Activated CD8-positive, alpha-beta T cell treated with anti-CD3 and anti-CD28 coated beads for 36 hours (primary cell): ENCODE measurements at regions not wholly inside any gene's neighbourhood (a gene's known extent, or its start where the extent isn't known, plus 50 kb on each side); places are given as distances from the start of the nearest gene placed in this dataset.
"Not testable (repeated sequence)": the region's sequence is repeated elsewhere in the genome, so short reads cannot be mapped to it uniquely, and the experiment has no call there.

ENCODE experiments used
- ATAC-seq: fragments of 200-7000 bp; cut with Tn5 transposase; one replicate; pipeline ENCODE4 v1.10.0; 2021; ENCODE audit warnings: mild to moderate bottlenecking, moderate library complexity
- CTCF ChIA-PET: fragments of 350-600 bp; sonication (Branson Sonifier 250); formaldehyde crosslinking; loops from one replicate; lab custom pipeline; 2021; ENCODE audit warnings: antibody characterized with exemption; lab: Charles Lee
- POLR2A ChIA-PET: fragments of 350-600 bp; sonication (Branson Sonifier 250); formaldehyde crosslinking; loops from one replicate; lab custom pipeline; 2021; ENCODE audit warnings: antibody characterized with exemption; lab: Charles Lee
- DNase-seq: peaks from one replicate; pipeline ENCODE4 v3.0.0-alpha.2; 2020
- H3K27ac Mint-ChIP-seq: one replicate; pipeline ENCODE4 v1.8.0; 2021; ENCODE audit warnings: mild to moderate bottlenecking, mixed read lengths
- H3K27me3 Mint-ChIP-seq: one replicate; pipeline ENCODE4 v1.8.0; 2021; ENCODE audit warnings: mixed read lengths
- H3K36me3 Mint-ChIP-seq: one replicate; pipeline ENCODE4 v1.8.0; 2021; ENCODE audit warnings: low read depth, mixed read lengths
- H3K4me1 Mint-ChIP-seq: one replicate; pipeline ENCODE4 v1.8.0; 2021; ENCODE audit warnings: low read depth, mixed read lengths
- H3K4me3 Mint-ChIP-seq: one replicate; pipeline ENCODE4 v1.8.0; 2021; ENCODE audit warnings: mild to moderate bottlenecking, moderate library complexity, mixed read lengths
- H3K9me3 Mint-ChIP-seq: one replicate; pipeline ENCODE4 v1.8.0; 2021; ENCODE audit warnings: mixed read lengths
- CTCF ChIP-seq: fragments of 200-600 bp; IDR thresholded peaks from one replicate; pipeline ENCODE4 v1.8.0; 2022; ENCODE audit warnings: antibody characterized with exemption, mild to moderate bottlenecking
- intact Hi-C: fragments of 100-400 bp; cut with micrococcal nuclease; formaldehyde crosslinking; loops from one replicate; pipeline ENCODE4 v1.10.0; 2022

GRCh38 chr4:33107814-33108213, 2387.6 kb downstream of the PCDH7 start:
- H3K4me1 Mint-ChIP-seq = no peaks in the 10 kb centered on the region
- peaks cover 12% of the 10 kb centered on the region for H3K9me3 Mint-ChIP-seq
- H3K27ac Mint-ChIP-seq = no peak overlapping the region
- no peak for TF ChIP-seq CTCF
- CTCF ChIA-PET = no interaction called here
- ATAC-seq (no peak), DNase-seq (no peak)
- H3K4me3 Mint-ChIP-seq = no peak overlapping the region
- no peaks in the 10 kb centered on the region for H3K36me3 Mint-ChIP-seq
- H3K27me3 Mint-ChIP-seq = no peaks in the 10 kb centered on the region
- intact Hi-C loops = no loop called here
- POLR2A ChIA-PET = no interaction called here

- H3K27ac Mint-ChIP-seq = no peak overlapping the region
- TF ChIP-seq CTCF = no peak
- ChIA-PET POLR2A (no interaction called here), CTCF (no interaction called here)
- no peak overlapping the region for H3K4me3 Mint-ChIP-seq
- no peaks in the 10 kb centered on the region for H3K4me1 Mint-ChIP-seq
- H3K9me3 Mint-ChIP-seq = peaks cover 6% of the 10 kb centered on the region
- no peaks in the 10 kb centered on the region for H3K27me3 Mint-ChIP-seq
- DNase-seq (no peak), ATAC-seq (no peak)
- intact Hi-C loops = no loop called here
- no peaks in the 10 kb centered on the region for H3K36me3 Mint-ChIP-seq
These were observed 2390.9 kb downstream of the PCDH7 start for GRCh38 chr4:33111117-33111516.

- H3K36me3 Mint-ChIP-seq = no peaks in the 10 kb centered on the region
- ATAC-seq (no peak), DNase-seq (no peak)
- intact Hi-C loops = no loop called here
- peaks cover 11% of the 10 kb centered on the region for H3K9me3 Mint-ChIP-seq
- no peaks in the 10 kb centered on the region for H3K27me3 Mint-ChIP-seq
- H3K27ac Mint-ChIP-seq = no peak overlapping the region
- H3K4me1 Mint-ChIP-seq = no peaks in the 10 kb centered on the region
- ChIA-PET POLR2A (no interaction called here), CTCF (no interaction called here)
- no peak for TF ChIP-seq CTCF
- H3K4me3 Mint-ChIP-seq = no peak overlapping the region
These were observed 2396.7 kb downstream of the PCDH7 start for GRCh38 chr4:33116871-33117270.

- no peaks in the 10 kb centered on the region for H3K27me3 Mint-ChIP-seq
- ChIA-PET CTCF (no interaction called here), POLR2A (no interaction called here)
- peaks cover 2% of the 10 kb centered on the region for H3K9me3 Mint-ChIP-seq
- DNase-seq (no peak), ATAC-seq (no peak)
- H3K36me3 Mint-ChIP-seq = no peaks in the 10 kb centered on the region
- no peak for TF ChIP-seq CTCF
- no peak overlapping the region for H3K27ac Mint-ChIP-seq
- H3K4me3 Mint-ChIP-seq = no peak overlapping the region
- H3K4me1 Mint-ChIP-seq = no peaks in the 10 kb centered on the region
- intact Hi-C loops = no loop called here
These were observed 2405.8 kb downstream of the PCDH7 start for GRCh38 chr4:33126002-33126401.

- intact Hi-C loops, H3K27ac Mint-ChIP-seq, H3K4me1 Mint-ChIP-seq, H3K27me3 Mint-ChIP-seq, ATAC-seq, H3K4me3 Mint-ChIP-seq, H3K36me3 Mint-ChIP-seq, DNase-seq, POLR2A ChIA-PET, H3K9me3 Mint-ChIP-seq: not testable (repeated sequence)
- CTCF ChIA-PET = interaction anchor here (0.6 kb wide), 1 partner anchor 1269 kb away, joined by 4 read pairs; no protein-coding TSS in a partner anchor
These were observed 2410.5 kb downstream of the PCDH7 start for GRCh38 chr4:33130662-33131061.

GRCh38 chr4:33133723-33134122, 2413.6 kb downstream of the PCDH7 start:
- no peak for DNase-seq
- no peak overlapping the region for H3K4me3 Mint-ChIP-seq
- ATAC-seq = no peak
- TF ChIP-seq CTCF = no peak
- ChIA-PET POLR2A (no interaction called here), CTCF (no interaction called here)
- no peaks in the 10 kb centered on the region for H3K4me1 Mint-ChIP-seq
- no peak overlapping the region for H3K27ac Mint-ChIP-seq
- no peaks in the 10 kb centered on the region for H3K36me3 Mint-ChIP-seq
- H3K9me3 Mint-ChIP-seq = peaks cover 6% of the 10 kb centered on the region
- no peaks in the 10 kb centered on the region for H3K27me3 Mint-ChIP-seq
- intact Hi-C loops = no loop called here
